IMR-90 (cell line): ENCODE measurements at regions not wholly inside any gene's neighbourhood (a gene's known extent, or its start where the extent isn't known, plus 50 kb on each side); places are given as distances from the start of the nearest gene placed in this dataset.

Experiments
- ATAC-seq: fragments of 200-7000 bp; cut with Tn5 transposase; 2 replicates; pipeline ENCODE4 v1.9.1; 2020; ENCODE audit warnings: low read depth, mild to moderate bottlenecking, moderate library complexity
- BruUV-seq: library from RNA; stranded (reverse); fragments of 400-500 nt; replicated peaks from 2 replicates; lab custom pipeline; 2021; lab: Mats Ljungman, UMichigan
- CTCF ChIA-PET: fragments of 300-600 bp; formaldehyde crosslinking; extraction: SDS; loops from one replicate; lab custom pipeline; 2021; ENCODE audit warnings: antibody characterized with exemption; lab: Yijun Ruan, JAX
- POLR2A ChIA-PET: fragments of 300-600 bp; sonication (Branson Sonifier 250); formaldehyde crosslinking; loops from one replicate; lab custom pipeline; 2022; ENCODE audit warnings: antibody characterized with exemption; ENCODE audit not compliant: unreplicated experiment; lab: Charles Lee
- DNase-seq: peaks from one replicate; pipeline ENCODE4 v3.0.0; 2013
- H2AFZ ChIP-seq: replicated peaks from 2 replicates; pipeline ENCODE3; 2013; ENCODE audit warnings: low read length, mild to moderate bottlenecking; ENCODE audit not compliant: poor library complexity
- H2AK5ac ChIP-seq: 2 replicates; pipeline ENCODE4 v1.6.1; 2013; ENCODE audit warnings: low read depth, low read length, inconsistent platforms
- H2AK9ac ChIP-seq: replicated peaks from 2 replicates; pipeline ENCODE3; 2013; ENCODE audit warnings: mild to moderate bottlenecking, low read depth, low read length, moderate library complexity; ENCODE audit not compliant: poor library complexity
- H2BK120ac ChIP-seq: 2 replicates; pipeline ENCODE4 v1.6.1; 2013; ENCODE audit warnings: low read depth, low read length, inconsistent platforms
- H2BK15ac ChIP-seq: 3 replicates; pipeline ENCODE4 v1.6.1; 2013; ENCODE audit warnings: low read depth, low read length, inconsistent platforms
- H2BK20ac ChIP-seq: 2 replicates; pipeline ENCODE4 v1.6.1; 2013; ENCODE audit warnings: low read depth, mild to moderate bottlenecking, inconsistent platforms, low read length, moderate library complexity
- H2BK5ac ChIP-seq: 2 replicates; pipeline ENCODE4 v1.6.1; 2013; ENCODE audit warnings: mild to moderate bottlenecking, low read depth, low read length, inconsistent platforms; ENCODE audit not compliant: poor library complexity, severe bottlenecking
- H3K14ac ChIP-seq: replicated peaks from 2 replicates; pipeline ENCODE4 v1.6.1; 2013; ENCODE audit warnings: low read depth, low read length, inconsistent platforms
- H3K18ac ChIP-seq: 2 replicates; pipeline ENCODE4 v1.6.1; 2013; ENCODE audit warnings: low read depth, low read length, control low read depth
- H3K23ac ChIP-seq: 2 replicates; pipeline ENCODE4 v1.6.1; 2013; ENCODE audit warnings: low read depth, low read length, inconsistent platforms
- H3K27ac ChIP-seq: 2 replicates; pipeline ENCODE4 v1.5.1; 2013; ENCODE audit warnings: mild to moderate bottlenecking, control low read depth, low read length; ENCODE audit not compliant: insufficient read depth
- H3K27me3 ChIP-seq: 2 replicates; pipeline ENCODE4 v1.6.1; 2013; ENCODE audit warnings: low read length; ENCODE audit not compliant: control insufficient read depth, insufficient read depth
- H3K36me3 ChIP-seq: 2 replicates; pipeline ENCODE4 v1.6.1; 2013; ENCODE audit warnings: low read length, mixed read lengths; ENCODE audit not compliant: control insufficient read depth, insufficient read depth
- H3K4ac ChIP-seq: 2 replicates; pipeline ENCODE4 v1.6.1; 2013; ENCODE audit warnings: low read depth, low read length, inconsistent platforms
- H3K4me1 ChIP-seq: 2 replicates; pipeline ENCODE4 v1.6.1; 2013; ENCODE audit warnings: low read length, mixed read lengths; ENCODE audit not compliant: control insufficient read depth, insufficient read depth
- H3K4me2 ChIP-seq: 2 replicates; pipeline ENCODE4 v1.6.1; 2013; ENCODE audit warnings: low read depth, mild to moderate bottlenecking, control low read depth, low read length, moderate library complexity
- H3K4me3 ChIP-seq: 2 replicates; pipeline ENCODE4 v1.5.1; 2013; ENCODE audit warnings: low read depth, mild to moderate bottlenecking, control low read depth, low read length, moderate library complexity; ENCODE audit not compliant: insufficient read depth
- H3K56ac ChIP-seq: 2 replicates; pipeline ENCODE4 v1.6.1; 2013; ENCODE audit warnings: low read length, inconsistent platforms; ENCODE audit not compliant: insufficient read depth; ENCODE audit errors: extremely low read depth
- H3K79me1 ChIP-seq, 2 experiments: 2 replicates each; pipeline ENCODE4 v1.6.1; 2013; ENCODE audit warnings: low read length in 2 of 2, inconsistent platforms in 1 of 2, low read depth in 1 of 2
- H3K9ac ChIP-seq: 2 replicates; pipeline ENCODE4 v1.6.1; 2013; ENCODE audit warnings: low read depth, low read length, control low read depth
- H3K9me1 ChIP-seq: 2 replicates; pipeline ENCODE4 v1.6.1; 2013; ENCODE audit warnings: low read length, inconsistent platforms; ENCODE audit not compliant: insufficient read depth
- H3K9me3 ChIP-seq: 2 replicates; pipeline ENCODE4 v1.6.1; 2013; ENCODE audit warnings: low read length; ENCODE audit not compliant: control insufficient read depth, insufficient read depth
- H4K20me1 ChIP-seq: 2 replicates; pipeline ENCODE4 v1.6.1; 2013; ENCODE audit warnings: low read length, inconsistent platforms; ENCODE audit not compliant: insufficient read depth
- H4K5ac ChIP-seq: 2 replicates; pipeline ENCODE4 v1.6.1; 2013; ENCODE audit warnings: mild to moderate bottlenecking, low read depth, low read length, control low read depth
- H4K8ac ChIP-seq, 2 experiments: 2 replicates each; pipeline ENCODE4 v1.6.1; 2013; ENCODE audit warnings: low read depth in 2 of 2, low read length in 2 of 2, control low read depth in 1 of 2, inconsistent platforms in 1 of 2
- H4K91ac ChIP-seq: 2 replicates; pipeline ENCODE4 v1.6.1; 2013; ENCODE audit warnings: low read depth, low read length, inconsistent platforms; ENCODE audit not compliant: insufficient read depth
- BHLHE40 ChIP-seq: fragments of 150-350 bp; IDR thresholded peaks from 2 replicates; pipeline ENCODE4 v1.6.1; 2016; ENCODE audit warnings: mild to moderate bottlenecking, low read depth, low read length
- CEBPB ChIP-seq: IDR thresholded peaks from 2 replicates; pipeline ENCODE4 v1.6.1; 2012; ENCODE audit warnings: low read depth, low read length, improper control_type of control experiment
- CHD1 ChIP-seq: IDR thresholded peaks from 2 replicates; pipeline ENCODE4 v1.6.1; 2012; ENCODE audit warnings: low read depth, low read length, improper control_type of control experiment
- CTCF ChIP-seq: conservative IDR thresholded peaks from 2 replicates; pipeline ENCODE4 v1.5.1; 2012; ENCODE audit warnings: mild to moderate bottlenecking, low read depth, low read length, improper control_type of control experiment
- ELK1 ChIP-seq: fragments of 150-350 bp; IDR thresholded peaks from 2 replicates; pipeline ENCODE4 v1.6.1; 2016; ENCODE audit warnings: low read depth, mild to moderate bottlenecking, low read length, moderate library complexity, borderline replicate concordance
- FOS ChIP-seq: fragments of 150-350 bp; IDR thresholded peaks from 2 replicates; pipeline ENCODE4 v1.6.1; 2016; ENCODE audit warnings: low read depth, low read length
- MAFK ChIP-seq: IDR thresholded peaks from 2 replicates; pipeline ENCODE4 v1.6.1; 2012; ENCODE audit warnings: low read depth, low read length, improper control_type of control experiment
- MAZ ChIP-seq: IDR thresholded peaks from 2 replicates; pipeline ENCODE4 v1.6.1; 2012; ENCODE audit warnings: low read depth, mild to moderate bottlenecking, low read length, improper control_type of control experiment, moderate library complexity, borderline replicate concordance
- MXI1 ChIP-seq: IDR thresholded peaks from 2 replicates; pipeline ENCODE4 v1.6.1; 2012; ENCODE audit warnings: low read depth, mild to moderate bottlenecking, low read length, moderate library complexity, borderline replicate concordance
- NFE2L2 ChIP-seq: fragments of 150-350 bp; IDR thresholded peaks from 2 replicates; pipeline ENCODE4 v1.6.1; 2016; ENCODE audit warnings: low read depth, mild to moderate bottlenecking, low read length
- POLR2A ChIP-seq: IDR thresholded peaks from 2 replicates; pipeline ENCODE4 v1.6.1; 2012; ENCODE audit warnings: mild to moderate bottlenecking, low read depth, low read length
- RAD21 ChIP-seq: IDR thresholded peaks from 2 replicates; pipeline ENCODE4 v1.6.1; 2012; ENCODE audit warnings: low read length, improper control_type of control experiment
- RCOR1 ChIP-seq: IDR thresholded peaks from 2 replicates; pipeline ENCODE4 v1.6.1; 2012; ENCODE audit warnings: mild to moderate bottlenecking, low read length, improper control_type of control experiment; ENCODE audit not compliant: insufficient replicate concordance
- RFX5 ChIP-seq: IDR thresholded peaks from 2 replicates; pipeline ENCODE4 v1.8.0; 2012; ENCODE audit warnings: low read depth, mild to moderate bottlenecking, low read length, moderate library complexity
- SMC3 ChIP-seq: fragments of 150-350 bp; IDR thresholded peaks from 2 replicates; pipeline ENCODE4 v1.6.1; 2016; ENCODE audit warnings: low read depth, mild to moderate bottlenecking, antibody characterized with exemption, low read length, moderate library complexity
- WGBS, 2 experiments: methylation state at CpG; one replicate each; pipeline versions ENCODE4 v1.1.5 to v1.1.7; 2013; ENCODE audit warnings: missing lambda C conversion rate in 2 of 2; ENCODE audit not compliant: insufficient read length in 1 of 2; ENCODE audit errors: extremely low coverage in 2 of 2; 5-methylcytosine and 5-hydroxymethylcytosine counted together
- dilution Hi-C: fragments of 300-500 bp; cut with HindIII; formaldehyde crosslinking; loops from one replicate; pipeline ENCODE4 v1.14.3; 2018; ENCODE audit warnings: low sequenced_read_pairs; ENCODE audit not compliant: unreplicated experiment
- in situ Hi-C: fragments of 300-500 bp; cut with MboI; formaldehyde crosslinking; loops from 3 replicates; pipeline ENCODE4 v1.14.3; 2019; ENCODE audit warnings: low sequenced_read_pairs, inconsistent platforms, mixed read lengths
- intact Hi-C: fragments of 100-400 bp; cut with micrococcal nuclease; formaldehyde crosslinking; loops from 2 replicates; pipeline ENCODE4 v1.10.0; 2022
- TF ChIP-seq, protein P1 (sequence below): fragments of 150-350 bp; IDR thresholded peaks from 2 replicates; pipeline ENCODE4 v1.6.1; 2017; ENCODE audit warnings: mild to moderate bottlenecking, antibody characterized with exemption, low read length, low read depth

GRCh38 chr2:13779996-13780395 is 852.5 kb upstream of the LRATD1 start:
- H4K91ac ChIP-seq, result no peak overlapping the region
- no peaks in the 10 kb centered on the region for H4K20me1 ChIP-seq
- H4K5ac ChIP-seq, result no peak overlapping the region
- H3K36me3 ChIP-seq, result no peaks in the 10 kb centered on the region
- H3K4me1 ChIP-seq, result no peaks in the 10 kb centered on the region
- dilution Hi-C loops, result no loop called here
- no peak overlapping the region for H2AK9ac ChIP-seq
- DNase-seq (no peak), ATAC-seq (no peak)
- H3K27me3 ChIP-seq, result no peaks in the 10 kb centered on the region
- no peak overlapping the region for H3K23ac ChIP-seq
- no peak overlapping the region for H2BK120ac ChIP-seq
- no peak overlapping the region for H2BK20ac ChIP-seq
- no peak overlapping the region for H2BK5ac ChIP-seq
- POLR2A ChIA-PET, result no interaction called here
- no peak overlapping the region for H3K18ac ChIP-seq
- no peak overlapping the region for H3K27ac ChIP-seq
- no peak overlapping the region for H3K4me3 ChIP-seq
- TF ChIP-seq CHD1, result no peak
- no peak for TF ChIP-seq ELK1
- TF ChIP-seq, protein P1, sequence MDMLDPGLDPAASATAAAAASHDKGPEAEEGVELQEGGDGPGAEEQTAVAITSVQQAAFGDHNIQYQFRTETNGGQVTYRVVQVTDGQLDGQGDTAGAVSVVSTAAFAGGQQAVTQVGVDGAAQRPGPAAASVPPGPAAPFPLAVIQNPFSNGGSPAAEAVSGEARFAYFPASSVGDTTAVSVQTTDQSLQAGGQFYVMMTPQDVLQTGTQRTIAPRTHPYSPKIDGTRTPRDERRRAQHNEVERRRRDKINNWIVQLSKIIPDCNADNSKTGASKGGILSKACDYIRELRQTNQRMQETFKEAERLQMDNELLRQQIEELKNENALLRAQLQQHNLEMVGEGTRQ, result no peak
- no peak for TF ChIP-seq RAD21
- no peak for TF ChIP-seq FOS
- no peak for TF ChIP-seq RFX5
- TF ChIP-seq MAZ, result no peak
- TF ChIP-seq POLR2A, result no peak
- no peak for TF ChIP-seq MAFK
- TF ChIP-seq CEBPB, result no peak
- no peak for TF ChIP-seq BHLHE40
- TF ChIP-seq RCOR1, result no peak
- no peak for TF ChIP-seq NFE2L2
- no peak for TF ChIP-seq CTCF
- TF ChIP-seq MXI1, result no peak
- no peak for TF ChIP-seq SMC3
- CTCF ChIA-PET, result no interaction called here
- H3K4ac ChIP-seq, result no peak overlapping the region
- no CpG with 5 or more reads among the region's 1 CpG for WGBS, 2 experiments
- intact Hi-C loops, result no loop called here
- H3K9me1 ChIP-seq, result no peaks in the 10 kb centered on the region
- no peak overlapping the region for H2AFZ ChIP-seq
- H4K8ac ChIP-seq, result no peak overlapping the region
- H3K14ac ChIP-seq, result no peak overlapping the region
- no peaks in the 10 kb centered on the region for H3K79me1 ChIP-seq
- H2BK15ac ChIP-seq, result no peak overlapping the region
- no peak overlapping the region for H3K4me2 ChIP-seq
- in situ Hi-C loops, result no loop called here
- no peak overlapping the region for H3K56ac ChIP-seq
- H2AK5ac ChIP-seq, result no peak overlapping the region
- H3K9ac ChIP-seq, result no peak overlapping the region
- H3K9me3 ChIP-seq, result no peaks in the 10 kb centered on the region
- no TSS peak for BruUV-seq
